ENCODE measurements at regions not wholly inside any gene's neighbourhood (a gene's known extent, or its start where the extent isn't known, plus 50 kb on each side); places are given as distances from the start of the nearest gene placed in this dataset.

DNA sequence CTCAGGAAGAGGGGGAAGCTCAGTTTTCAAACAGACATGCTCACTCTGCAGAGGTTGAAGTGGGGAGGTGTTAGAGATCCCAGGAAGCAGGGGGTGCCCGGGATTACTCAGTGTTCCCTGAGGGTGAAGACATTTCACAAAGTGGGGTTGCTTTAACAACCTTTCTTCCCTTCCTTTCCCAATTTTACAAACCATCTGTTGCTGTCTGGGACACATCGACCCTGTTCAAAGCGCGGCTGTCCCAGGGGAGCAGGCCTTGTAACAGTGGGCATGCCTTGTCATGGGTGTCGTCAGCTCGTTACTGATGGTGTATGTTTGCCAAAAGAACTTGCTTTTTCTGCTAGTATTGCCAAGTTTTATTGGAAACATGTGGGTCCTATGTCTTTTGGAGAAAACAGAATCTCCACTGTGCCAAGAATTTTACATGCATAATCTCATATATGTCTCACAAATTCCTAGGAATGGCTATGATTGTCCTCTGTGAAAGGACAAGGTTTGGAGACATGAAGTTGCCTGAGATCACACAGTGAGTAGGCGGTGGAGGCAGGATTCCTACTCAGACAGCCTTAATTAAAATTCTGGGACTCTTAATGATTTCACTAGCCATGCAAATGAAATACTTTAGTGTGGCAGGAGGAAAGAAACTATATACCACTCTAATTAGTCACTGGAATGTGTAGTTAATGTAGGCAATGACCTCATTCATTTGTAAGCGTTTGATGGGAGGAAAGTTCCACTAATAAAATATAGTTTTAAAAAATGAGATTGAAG, 198.9 kb downstream of the NXNL2 start:
- DNase-seq (ENCODE audit: low read depth in 3 of 3): no peak

DNA sequence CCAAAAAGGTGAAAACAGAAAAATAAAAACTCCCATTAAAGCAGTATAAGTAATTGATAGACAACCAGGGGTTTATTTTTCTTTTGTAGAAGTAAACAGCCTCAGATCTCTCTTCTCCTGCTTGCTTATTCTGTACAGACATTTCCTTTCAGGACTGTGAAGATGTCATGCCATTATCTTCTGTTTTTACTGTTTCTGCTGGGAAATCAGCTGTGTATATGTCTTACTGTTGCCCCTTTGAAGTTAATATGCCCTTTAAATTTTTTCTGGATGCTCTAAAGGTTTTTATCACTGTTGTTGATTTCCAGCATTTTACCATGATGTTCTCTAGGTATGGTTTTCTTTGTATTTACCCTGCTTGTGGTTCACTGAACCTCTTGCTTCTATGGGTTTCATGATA, 199.5 kb downstream of the NXNL2 start:
- DNase-seq (ENCODE audit: low read depth in 3 of 3): no peak

DNA sequence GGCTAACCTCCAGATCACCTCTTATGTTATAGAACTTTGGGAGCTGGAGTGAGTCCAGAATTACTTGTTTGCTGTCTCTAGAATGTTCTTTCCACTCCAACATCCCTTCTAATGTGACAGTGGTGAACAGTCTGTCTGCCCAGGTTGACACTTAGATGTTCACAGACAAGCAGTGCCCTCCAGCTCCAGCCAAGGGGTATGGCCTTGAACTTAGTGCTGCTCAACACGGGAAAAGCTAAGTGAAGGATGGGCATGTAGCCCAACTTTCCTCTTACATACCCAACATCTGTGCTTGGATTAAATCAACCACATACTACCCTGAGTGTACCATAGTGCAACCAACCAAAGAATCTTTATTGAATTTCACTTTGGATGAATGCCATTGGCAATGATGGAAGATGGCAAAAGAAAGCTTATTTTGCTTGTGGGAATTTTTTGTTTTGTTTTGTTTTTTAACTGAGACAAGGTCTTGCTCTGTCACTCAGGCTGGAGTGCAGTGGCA, 201.2 kb downstream of the NXNL2 start:
- DNase-seq (ENCODE audit: low read depth in 3 of 3): no peak

DNA sequence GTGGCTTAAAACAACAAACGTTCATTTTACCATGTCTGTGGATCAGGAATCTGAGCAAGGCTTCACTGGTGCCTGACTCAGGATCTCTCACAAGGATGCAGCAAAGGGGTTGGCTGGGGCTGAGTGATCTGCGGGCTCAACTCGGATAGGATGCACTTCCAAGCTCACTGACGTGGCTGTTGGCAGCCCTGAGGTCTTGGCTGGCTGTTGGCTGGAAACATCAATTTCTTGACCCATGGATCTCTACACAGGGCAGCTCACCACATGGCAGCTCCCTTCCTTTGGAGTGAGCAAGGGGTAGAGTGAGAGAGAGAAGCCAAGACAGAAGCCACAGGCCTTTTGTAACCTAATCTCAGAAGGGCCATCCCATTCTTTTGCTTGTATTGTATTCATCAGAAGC, 202.1 kb downstream of the NXNL2 start:
- no peak for DNase-seq (ENCODE audit: low read depth in 3 of 3)

DNA sequence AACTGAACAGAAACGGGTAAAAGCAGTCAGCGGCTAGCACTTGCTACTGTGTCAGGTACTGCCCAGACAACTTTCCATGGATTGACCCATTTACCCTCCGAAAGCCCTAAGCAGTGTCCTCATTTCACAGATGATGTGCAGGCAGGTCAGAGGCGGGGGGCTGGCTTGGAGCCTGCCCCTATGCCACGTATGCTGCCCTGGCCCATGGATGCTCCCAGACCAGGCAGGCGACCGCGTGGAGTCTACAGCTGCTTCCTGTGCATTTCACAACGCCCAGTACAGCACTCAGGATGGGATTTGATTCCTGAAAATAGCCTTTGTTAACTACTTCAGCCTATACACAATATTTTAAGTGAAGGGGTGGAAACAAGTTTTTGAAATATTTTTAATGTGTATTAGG, 202.9 kb downstream of the NXNL2 start:
- DNase-seq (ENCODE audit: low read depth in 3 of 3): no peak

DNA sequence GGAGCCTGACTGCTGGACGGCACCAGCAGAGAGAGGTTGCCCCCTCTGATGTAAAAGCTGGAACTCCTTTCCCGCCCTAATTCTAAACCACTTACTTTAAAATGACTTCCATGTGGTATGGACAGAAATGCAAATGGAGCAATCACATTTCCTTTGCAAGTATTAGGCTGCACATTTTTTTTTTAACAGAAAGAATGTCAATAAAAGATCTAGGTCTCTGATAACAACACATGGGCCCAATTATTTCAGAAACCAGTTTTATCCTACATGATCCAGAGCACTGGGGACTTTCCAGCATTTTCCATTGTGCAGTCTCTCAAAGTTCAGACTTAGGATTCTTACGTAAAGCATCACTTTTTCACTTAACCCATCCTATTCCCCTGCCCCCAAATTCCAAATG, 203.7 kb downstream of the NXNL2 start:
- no peak for DNase-seq (ENCODE audit: low read depth in 3 of 3)

DNA sequence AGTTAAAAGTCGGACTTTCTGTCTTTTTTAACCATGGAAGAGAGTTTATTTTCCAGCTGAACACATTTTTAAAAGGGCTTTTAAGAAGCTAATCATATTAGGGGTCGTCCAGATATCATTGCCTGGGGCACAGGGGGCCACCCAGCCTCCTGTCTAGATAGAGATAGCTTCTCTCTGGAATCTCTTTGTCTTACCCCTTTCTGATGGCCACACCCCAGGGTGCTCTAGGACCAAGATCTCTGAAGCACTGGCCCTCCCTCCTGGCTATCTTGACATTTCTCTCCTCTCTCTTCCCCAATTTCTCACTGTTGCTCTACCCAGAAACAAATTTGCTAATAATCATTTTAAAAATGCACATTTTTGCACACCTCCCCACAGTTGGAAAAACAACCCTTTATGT, 204.4 kb downstream of the NXNL2 start:
- no peak for DNase-seq (ENCODE audit: low read depth in 3 of 3)

DNA sequence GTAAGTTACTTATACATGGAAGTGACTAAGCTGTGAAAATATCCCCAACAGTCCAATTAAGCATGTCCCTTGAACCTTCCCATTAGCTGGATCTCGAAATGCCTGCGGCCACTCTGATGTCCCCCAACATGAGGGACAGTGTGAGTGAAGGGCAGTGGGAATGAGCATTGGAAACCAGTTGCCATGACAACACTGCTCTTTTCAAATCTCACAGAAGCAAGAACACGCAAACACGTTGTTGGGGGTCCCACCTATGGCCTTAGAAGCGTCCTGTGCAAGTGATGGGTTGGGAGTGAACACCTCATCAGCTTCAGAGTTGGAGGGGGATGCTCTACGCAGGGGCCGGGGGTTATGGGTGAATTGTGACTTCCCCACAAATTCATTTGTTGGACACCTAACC, 205.9 kb downstream of the NXNL2 start:
- DNase-seq (ENCODE audit: low read depth in 3 of 3): no peak

DNA sequence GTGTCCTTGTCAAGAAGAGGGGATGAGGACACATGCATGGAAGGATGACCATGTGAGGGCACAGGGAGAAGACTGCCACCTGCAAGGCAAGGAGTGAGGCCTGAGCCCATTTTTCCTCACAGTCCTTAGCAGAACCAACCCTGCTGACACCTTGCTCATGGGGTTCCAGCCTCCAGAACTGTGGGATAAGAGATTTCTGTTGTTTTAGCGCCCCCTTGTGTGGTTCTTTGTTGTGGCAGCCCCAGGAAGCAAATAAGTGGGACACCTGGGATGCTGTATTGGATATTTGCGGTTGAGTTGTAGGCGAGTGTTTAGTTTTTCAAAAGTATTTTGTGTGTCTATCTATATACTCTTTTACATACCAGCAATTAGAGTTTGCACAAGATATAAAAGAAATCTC, 206.4 kb downstream of the NXNL2 start:
- DNase-seq (ENCODE audit: low read depth in 3 of 3): peak in 1 of 3 experiments; percentile 16

DNA sequence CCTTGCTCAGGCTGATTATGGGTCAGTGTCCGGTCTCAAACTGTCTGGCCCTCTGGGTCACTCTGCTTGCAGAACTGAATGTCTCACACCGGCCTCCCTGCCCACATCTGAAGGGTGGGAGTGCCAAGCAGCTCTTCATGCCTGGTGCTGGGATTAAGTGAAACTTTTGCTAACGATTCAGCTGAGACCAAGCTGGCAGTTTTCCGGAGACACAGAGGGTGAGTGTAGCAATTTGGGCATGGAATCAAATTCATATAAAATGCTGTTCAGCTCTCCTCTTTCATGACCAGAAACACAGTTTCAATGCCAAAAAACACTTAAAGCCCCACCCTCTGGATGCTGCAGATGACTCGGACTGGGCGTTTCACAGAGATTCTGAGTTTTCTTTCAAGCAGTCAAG, 207.5 kb downstream of the NXNL2 start:
- no peak for DNase-seq (ENCODE audit: low read depth in 3 of 3)

DNA sequence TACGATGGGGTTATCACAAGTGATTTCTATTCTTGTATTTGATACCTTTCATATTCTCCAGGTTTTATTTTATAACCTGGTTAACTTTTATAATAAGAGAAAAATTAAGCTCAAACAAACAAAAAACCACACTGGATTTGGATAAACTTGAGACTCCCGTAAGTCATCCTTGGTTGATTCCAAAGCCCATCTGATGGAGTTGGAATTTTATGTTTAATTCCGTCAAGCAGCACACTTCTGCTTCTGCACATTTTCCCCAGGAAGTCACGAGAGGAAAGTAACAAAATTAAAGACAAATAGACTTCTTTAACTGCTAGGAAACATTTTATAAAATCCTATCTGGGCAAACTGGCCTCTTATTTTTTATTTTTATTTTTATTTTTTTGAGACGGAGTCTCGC, 207.9 kb downstream of the NXNL2 start:
- no peak for DNase-seq (ENCODE audit: low read depth in 3 of 3)

DNA sequence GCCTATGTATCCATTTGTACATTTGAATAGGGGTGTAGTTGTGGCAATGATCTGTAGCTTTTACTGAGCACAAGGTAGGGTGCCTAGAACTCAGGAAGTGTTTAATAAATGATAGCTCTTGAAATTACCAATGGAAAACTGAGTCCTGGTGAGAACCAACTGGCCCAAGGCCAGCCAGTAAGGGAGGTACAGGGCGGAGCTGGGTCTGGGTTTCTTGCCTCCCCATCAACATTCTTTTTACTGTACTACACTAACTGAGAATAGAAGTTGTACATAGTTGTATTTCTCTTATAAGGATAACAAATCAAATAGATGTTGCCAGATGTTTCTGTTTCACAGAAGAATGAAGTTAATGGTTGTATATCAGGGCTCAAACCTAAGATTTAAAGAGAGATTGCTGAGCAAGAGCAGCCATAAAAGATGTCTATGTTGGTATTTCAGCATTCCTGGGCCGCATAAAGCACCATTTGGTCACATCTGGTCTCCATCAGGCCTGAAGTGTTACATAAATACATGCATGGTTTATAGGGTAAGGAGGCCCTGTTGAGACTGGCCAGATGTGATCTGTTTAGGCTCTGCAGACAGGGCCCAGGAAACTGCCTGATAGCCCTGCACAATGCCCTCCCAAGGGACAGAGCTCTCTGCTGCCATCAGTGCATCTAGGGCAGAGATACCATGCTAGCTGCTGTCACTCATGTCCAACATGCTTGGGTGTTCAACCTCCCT, 210.5 kb downstream of the NXNL2 start:
- DNase-seq (ENCODE audit: low read depth in 3 of 3): no peak

DNA sequence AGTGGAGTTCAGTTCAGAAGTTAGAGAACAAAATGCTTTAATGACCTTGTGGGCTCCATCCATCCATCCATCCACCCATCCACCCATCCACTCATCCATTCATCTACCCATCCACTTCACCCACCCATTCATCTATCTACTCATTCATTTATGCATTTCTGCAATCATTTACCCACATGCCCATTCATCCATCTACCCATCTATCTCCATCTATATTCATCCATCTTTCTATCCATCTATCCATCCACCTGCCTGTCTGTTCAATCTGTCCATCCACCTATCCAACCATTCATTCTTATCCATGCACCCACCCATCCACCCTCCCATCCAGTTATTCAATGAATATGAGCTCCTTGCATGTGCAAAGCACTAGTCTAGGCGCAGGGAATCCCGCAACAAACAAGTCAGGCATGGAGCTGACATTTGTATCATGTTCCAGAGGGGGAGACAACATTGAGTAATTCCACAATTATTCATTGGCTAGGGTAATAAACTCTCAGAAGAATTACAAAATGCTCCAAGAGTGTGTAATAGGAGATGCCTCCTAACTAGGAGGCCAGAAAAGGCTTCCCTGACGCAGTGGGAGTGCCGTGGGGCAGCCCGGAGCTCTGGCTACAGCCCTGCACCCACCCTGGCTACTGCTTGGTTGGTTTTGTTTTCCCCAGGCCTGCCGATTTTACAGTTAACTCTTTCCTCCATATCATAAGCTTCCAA, 211.2 kb downstream of the NXNL2 start:
- no peak for DNase-seq (ENCODE audit: low read depth in 3 of 3)

DNA sequence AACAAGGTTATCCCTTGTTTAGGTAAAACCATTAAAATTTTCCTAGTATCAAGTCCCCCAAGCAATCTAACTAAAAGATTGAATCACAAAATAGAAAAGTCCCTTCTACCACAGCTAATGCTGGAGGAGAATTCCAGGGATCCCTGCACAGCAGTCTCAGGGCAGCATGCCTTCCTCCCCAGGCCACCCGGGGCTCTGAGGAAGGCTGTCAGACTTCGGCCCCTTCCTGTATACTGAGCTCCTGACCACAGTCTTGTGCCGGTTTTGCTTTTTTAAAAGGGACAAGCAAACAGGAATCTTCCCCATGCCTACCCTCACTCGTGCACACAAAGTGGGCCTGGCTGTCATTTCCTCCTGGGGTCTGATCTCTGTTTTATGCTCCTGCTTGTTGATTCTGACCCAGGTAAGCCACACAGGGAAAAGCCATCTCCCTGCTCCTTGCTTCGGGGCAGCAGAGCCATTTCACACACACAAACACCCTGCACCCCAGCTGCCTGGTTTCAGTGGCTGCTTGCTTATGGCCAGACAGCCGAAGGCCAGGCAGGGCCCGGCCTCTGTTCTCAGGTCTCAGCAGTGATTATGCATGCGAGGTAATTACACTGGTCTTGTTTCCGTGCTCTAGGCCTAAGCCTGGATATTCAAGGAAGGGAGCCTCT, 211.9 kb downstream of the NXNL2 start:
- no peak for DNase-seq (ENCODE audit: low read depth in 3 of 3)

DNA sequence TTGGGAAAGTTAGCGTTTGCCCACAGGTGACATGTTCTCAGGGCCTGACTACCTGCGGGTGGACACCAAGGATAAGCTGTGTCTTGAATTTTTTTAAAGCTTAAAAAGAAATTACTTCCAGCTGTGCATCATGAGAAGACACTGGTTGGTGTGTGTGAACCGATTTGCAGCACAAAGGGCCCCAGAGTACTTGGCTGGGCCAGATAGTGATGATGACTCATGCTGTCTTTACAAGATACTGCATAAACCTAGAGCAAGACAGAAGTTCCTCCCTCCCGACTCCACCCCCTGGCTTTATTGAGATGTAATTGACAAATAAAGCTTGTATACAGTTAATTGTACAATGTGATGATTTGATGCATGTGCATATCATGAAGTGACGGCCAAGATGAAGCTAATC, 212.8 kb downstream of the NXNL2 start:
- DNase-seq (ENCODE audit: low read depth in 3 of 3): no peak

DNA sequence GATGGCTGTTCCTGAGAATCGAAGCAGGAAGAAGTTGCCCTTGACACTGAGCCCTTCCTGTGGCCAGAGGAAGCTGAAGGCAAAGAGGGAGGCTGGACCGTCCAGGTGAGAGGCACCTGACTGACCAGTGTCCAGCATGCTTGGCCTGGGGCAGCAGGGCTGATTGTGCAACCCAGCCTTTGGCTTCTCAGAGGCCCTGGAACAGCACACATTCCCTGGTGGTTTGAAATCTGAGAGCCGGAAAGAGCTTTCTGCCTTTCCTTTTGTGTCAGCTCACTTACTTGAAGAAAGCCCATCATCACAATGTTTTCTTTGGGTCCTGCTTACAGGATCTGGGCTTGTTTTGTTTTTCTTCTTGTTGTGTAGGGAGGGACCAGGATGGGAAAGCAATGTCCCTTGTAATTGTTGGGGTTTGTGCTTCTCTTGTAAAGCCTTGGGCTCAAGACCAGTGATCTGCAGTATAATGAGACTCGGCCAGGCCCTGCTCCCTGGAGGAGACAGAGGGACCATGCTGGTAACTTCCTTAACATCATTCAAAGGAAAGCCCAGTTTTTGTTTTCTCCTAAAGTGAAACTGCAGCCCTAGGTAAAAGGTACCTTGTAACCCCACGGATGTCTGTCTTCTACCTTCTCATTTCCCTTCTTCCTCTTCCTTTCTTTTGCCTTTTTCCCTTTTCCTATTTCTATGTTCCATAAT, 213.7 kb downstream of the NXNL2 start:
- no peak for DNase-seq (ENCODE audit: low read depth in 3 of 3)

DNA sequence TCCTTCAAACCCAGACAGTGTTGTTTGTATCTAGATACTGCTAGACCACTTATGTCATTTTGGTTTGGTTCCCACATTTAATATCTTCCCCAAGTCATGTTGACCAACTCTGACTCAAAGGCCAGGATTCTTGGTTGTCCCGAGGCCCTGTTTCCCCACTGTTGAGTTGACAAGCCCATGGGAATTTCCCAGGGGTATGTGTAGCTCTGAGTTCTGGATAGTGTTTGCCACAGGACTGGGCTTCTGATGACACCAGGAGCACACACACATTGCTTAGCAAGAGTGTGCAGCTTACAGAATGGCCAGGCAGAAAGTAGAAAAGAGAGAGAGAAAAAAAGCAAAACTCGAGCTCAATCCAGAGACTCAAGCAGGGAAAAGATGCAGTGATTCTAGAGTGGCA, 214.4 kb downstream of the NXNL2 start:
- no peak for DNase-seq (ENCODE audit: low read depth in 3 of 3)

DNA sequence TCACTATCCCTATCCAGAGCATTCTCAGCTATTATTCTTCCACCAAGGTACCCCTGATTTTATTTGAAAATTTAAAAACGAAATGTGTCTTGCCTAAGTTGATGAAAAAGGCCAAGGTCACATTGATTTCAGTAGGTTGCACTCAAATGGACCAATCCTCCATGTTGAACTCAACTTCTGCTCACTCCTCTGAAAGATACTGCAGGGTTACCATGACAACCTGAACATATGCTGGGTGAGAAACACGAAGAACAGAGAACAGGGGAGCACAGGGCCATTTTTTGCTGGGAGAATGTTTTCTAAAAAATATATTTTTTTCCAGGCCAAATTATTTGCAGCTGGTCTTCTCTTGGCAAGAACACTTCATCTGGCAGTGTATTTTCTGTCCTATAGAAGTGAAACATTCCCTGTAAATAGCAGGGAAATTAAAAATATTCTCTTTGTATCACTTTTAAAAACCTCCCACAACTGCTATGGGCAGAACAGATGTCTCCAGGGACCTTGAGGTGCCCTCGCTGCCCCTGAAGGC, 215.9 kb downstream of the NXNL2 start:
- no peak for DNase-seq (ENCODE audit: low read depth in 3 of 3)

DNA sequence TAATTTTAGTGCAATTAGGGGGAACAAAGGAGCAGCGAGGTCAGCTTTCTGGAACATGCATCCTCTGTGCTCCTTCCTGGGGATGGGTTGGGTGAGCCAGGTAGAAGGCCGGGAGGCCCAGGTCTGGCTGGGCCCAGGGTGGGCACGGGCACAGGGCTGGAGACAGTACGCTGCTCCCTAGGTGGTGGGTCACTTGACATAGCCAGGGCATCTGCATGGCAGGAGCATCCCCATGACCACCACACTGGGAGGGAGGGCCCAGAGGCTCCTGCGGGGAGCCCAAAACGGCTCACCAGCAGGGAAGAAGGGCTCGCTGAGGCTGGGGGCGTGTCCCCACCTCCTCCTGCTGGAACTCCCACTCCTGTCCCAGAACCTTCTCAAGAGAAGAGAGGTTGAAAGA, 216.8 kb downstream of the NXNL2 start:
- DNase-seq (ENCODE audit: low read depth in 3 of 3): no peak

DNA sequence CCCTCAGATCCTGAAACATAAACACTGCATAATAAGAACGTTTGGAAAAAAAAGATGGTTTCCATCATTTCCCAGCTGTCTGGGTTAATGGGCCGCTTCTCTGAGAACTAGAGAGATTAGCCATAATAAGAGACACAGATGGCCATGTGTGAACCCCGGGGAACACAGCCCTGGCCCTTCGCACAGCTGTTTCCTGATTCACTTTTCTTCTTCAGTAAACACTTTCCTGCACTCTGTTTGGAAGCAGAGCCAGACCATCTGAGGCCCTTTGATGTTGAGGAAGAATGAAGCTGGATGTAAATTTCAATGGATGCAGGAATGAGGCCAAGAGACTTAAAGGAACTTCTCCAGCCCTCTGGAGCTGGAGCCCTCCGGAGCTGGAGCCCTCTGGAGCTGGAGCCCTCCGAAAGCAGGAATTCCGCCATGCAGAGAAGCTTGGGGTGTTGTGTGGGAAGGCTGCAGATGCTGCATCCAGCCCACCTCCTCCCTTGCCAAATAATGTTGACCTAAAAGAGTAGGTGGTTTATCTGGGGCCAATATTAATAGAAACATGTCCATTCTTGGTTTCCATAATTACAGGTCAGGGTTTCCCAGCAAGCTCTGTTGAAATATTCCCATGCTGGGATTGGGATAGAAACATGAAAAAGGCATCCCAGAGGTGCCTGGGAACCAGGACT, 218.9 kb downstream of the NXNL2 start:
- no peak for DNase-seq (ENCODE audit: low read depth in 3 of 3)

DNA sequence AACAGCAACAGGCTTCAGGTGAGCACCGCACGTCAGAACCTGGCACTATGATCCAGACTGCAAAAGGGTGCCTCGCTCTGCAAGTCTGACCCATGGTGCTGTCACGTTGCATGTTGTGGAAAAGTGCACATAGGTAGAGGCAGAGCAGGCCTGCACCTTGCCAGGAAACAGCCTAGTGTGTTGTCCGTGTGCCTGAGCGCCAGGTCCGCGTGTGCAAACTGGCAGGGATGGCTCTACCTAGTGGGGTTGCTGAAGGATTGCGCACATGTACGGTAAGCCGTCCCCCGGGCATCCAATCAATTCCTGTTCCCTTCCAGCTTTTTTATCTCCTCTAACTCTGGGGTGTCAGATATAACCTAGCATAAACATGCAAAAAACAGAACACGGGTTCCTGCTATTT, 219.5 kb downstream of the NXNL2 start:
- DNase-seq (ENCODE audit: low read depth in 3 of 3): no peak

Data from stimulated activated CD4-positive, alpha-beta T cell treated with anti-CD3 and anti-CD28 coated beads, TNF-alpha, amount 100 ng/mL, for 24 hours (primary cell).